Activated T-cell treated with anti-CD3 and anti-CD28 coated beads, Interleukin-2, amount 50 U/mL, for 48 hours (primary cell): ENCODE measurements at regions not wholly inside any gene's neighbourhood (a gene's known extent, or its start where the extent isn't known, plus 50 kb on each side); places are given as distances from the start of the nearest gene placed in this dataset.

Experiments used
- DNase-seq, 2 experiments: peaks; one replicate each; pipeline ENCODE4 v3.0.0-alpha.2; 2020

- DNase-seq = no peak
Observed at GRCh38 chr5:124253203-124253810, 493.1 kb downstream of the ZNF608 start.

GRCh38 chr5:124252747-124253146, 493.7 kb downstream of the ZNF608 start:
- DNase-seq = no peak

DNA sequence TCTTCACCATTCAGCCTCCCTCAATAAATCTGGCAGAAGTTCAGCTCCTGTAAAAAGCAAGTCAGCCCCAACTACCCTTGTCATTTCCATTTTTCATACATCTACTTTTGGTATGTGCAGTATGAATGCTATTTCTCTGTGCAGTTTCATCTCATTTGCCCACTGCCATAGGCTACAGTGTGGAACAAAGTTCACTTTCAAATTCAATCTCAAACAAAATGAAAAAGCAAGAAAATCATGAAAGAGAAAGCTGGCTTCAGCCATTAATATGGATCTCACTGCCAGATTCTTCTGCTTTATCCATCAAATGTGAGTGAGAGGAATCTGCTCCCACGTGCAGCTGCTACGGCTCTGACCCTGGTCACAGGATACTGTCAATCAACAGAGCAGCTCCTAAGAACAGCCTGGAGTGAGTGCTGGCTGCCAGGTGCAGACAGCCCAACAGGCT, 494.2 kb downstream of the ZNF608 start:
- no peak for DNase-seq

DNA sequence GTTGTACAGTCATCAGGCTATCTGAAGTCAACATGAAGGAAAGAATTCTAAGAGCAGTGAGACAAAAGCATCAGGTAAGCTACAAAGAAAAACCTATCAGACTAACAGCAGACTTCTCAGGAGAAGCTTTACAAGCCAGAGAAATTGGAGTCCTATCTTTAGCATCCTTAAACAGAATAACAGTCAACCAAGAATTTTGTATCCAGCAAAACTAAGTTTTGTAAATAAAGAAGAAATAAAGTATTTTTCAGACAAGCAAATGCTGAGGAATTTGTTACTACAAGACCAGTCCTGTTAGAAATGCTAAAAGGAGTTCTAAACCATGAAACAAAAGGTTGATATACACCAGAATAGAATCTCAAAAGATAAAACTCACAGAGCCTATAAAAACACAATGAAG, 501.2 kb downstream of the ZNF608 start:
- DNase-seq = no peak

DNA sequence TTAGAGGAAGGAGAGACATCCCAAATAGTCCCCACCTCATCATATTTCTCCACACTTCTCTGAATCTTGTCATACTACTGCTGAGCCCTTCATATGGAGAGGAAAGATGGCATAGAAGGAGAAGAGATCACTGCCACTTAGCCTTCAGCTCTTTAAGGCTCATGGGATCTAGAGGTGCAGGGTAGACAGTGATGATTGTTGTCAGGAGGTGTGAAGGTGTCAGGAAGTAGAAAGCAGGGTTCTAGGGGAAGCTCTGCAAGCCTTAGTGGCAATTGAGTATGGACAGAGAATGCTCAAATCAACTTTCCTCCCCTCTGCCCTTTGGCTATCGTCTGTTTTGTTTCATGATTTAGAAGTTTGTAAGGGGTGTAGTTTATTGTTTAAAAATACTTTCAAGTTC, 505.7 kb downstream of the ZNF608 start:
- no peak for DNase-seq

DNA sequence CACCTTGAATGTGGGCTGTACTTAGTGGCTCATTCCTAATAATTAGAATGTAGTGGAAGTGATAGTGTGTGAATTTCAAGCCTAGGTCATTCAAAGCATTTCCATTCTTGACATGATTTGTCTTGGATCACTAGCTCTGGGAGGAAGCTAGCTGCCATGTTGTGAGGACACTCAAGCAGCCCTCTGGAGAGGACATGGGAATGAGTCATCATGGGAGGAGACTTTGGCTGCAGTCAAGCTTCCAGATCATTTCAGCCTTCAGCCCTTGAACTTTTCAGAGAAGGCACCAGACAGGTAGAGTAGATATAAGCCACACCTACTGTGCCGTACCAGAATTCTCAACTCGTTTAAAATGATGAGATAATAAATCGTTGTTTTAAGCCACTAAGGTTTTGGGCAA, 506.9 kb downstream of the ZNF608 start:
- DNase-seq = no peak

GRCh38 chr5:124238350-124238749, 508.1 kb downstream of the ZNF608 start:
- DNase-seq = no peak

GRCh38 chr5:124237206-124237695, 509.2 kb downstream of the ZNF608 start:
- no peak for DNase-seq

DNA sequence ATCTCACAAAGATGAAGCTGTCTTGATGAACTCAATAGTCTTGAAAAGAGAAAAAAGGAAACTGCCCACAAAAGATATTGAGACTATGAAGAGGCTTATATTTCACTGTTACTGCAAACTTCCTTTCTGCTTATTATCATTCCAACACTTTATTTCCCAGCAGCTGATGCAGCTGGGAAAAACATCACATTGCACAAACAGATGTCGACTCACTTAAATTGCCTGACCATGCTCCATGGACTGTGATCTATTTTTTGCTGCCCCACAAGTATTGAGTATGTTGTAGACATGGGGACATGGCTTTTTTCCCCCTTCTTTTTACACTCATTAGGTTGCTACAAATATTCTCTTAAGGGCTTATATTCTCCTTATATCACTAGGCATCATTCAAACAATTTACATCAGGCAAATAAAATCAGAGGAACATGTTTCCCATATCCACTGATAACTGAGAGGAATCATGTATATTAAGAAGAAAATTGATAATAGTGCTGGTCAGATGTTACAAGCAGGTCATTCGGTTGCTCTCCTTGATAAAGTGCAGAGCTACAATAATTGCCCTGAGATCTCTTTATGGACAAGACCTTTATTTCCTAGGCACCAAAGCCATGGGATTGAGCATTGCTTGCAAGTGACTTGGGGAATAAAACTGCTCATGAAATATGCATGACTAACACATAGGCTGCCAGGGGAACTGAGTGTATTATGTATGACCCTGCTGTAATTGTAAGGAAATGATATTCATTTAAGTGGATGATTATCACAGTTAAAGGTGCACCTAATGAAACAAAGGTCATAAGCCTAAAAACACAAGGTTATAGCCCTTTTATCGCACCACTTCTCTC, 509.9 kb downstream of the ZNF608 start:
- no peak for DNase-seq

- no peak for DNase-seq
Observed at GRCh38 chr5:124235576-124235975, 510.9 kb downstream of the ZNF608 start.

DNA sequence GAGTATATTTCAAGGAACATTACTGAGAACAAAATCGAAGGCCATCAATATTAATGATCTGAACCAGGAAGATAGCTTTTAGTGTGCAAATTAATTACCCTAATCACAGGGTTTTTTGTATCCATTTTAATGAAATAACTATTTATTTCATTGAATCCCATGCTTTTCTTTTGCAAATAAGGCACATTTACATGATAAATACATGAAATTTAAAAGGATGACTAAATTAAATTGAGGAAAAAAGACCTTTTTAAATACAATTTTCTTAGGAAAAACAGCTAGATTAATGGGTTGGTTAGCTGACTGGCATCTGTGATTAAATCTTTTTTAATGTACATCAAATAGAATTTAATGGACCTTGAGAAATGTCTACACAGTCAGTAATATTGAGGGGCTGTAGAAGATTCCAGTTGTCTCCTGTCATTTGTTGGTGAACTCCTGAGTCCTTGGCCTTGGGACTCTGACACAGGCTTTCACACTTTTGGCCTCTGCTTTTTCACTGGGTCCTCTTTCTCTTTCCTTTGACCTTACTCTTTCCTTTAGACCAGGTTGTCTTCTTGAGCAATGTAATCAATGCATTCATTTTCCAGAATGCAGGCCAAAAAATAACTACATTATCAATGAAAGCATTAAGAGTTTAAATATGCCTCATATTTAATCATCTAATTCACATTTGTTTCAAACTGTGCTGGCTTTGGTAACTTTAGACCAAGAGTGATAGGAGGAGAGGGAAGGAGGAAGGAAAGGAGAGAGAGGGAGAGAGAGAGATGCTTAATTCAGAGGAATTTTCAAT, 511.5 kb downstream of the ZNF608 start:
- no peak for DNase-seq

DNA sequence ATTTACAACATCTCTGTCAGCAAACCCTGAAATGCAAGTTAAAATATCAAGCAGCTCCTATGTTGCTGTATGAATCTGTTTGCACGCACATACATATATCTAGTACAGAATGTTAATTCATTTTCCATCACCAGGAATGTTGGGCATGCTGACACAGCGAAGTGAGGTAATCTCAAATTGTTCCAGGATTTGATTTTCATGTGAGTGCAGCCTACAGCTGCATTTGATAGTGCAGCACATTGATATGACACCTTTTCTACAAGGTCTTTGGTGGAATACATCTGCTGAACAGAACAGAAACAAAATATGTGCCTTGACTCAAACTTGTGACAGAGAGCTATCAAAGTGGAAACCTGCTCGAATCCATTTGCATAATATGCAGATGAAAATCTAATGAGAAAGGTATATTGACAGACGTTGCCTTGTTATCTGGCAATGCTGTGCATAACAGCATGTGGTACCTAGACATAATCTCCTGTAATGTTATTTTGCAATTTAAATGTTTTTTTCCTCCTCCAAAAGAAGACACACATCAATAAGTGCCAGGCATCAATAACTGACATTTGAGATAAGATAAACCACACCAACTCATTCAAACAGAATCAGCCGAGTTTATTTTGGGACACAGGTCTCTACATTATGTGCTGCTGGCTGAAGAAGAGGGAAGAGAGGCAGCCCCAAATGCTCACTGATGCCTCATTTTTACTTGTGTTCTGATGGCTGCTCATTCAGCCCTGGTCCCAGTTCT, 512.2 kb downstream of the ZNF608 start:
- DNase-seq = no peak

- no peak for DNase-seq
Observed at GRCh38 chr5:124232515-124232914, 513.9 kb downstream of the ZNF608 start.

DNA sequence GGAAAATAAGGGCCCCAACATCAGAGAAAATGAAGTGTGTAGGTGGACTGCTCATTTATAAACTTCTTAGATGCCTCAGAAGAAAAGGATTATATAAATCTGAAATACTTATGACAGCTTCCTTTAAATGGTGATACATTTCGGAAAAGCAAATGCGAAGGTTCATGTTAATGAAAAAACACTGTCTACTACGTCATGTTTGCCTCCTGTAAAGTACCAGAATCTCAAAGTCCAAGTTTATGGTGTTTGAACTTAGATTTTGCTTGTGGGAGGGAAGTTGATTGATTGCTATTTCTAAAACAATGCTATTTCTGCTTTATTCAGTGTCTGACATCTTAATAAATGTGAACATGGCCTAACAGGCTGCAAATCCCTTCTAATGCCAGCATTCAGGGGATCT, 514.6 kb downstream of the ZNF608 start:
- no peak for DNase-seq

DNA sequence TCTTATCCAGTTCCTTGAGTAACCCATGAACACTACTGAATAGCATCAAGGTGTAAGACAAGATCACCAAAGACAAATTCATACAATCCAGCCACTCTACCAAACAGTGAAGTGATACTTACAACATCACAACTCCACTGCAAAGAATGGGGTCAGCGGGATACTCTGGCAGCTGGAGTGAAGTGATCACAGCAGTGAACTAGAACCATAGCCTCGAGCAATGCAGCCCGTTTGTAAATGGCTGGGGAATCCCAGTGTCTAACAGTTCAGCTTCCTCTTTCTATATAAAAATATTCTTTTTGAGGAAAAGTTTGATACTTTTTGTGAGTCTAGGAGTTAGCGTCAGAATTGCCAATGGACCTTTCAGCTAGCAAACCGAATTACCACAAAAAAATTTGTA, 515.2 kb downstream of the ZNF608 start:
- no peak for DNase-seq

GRCh38 chr5:124230456-124230855, 516.0 kb downstream of the ZNF608 start:
- DNase-seq = no peak

- DNase-seq = no peak
Observed at GRCh38 chr5:124229352-124229751, 517.1 kb downstream of the ZNF608 start.

DNA sequence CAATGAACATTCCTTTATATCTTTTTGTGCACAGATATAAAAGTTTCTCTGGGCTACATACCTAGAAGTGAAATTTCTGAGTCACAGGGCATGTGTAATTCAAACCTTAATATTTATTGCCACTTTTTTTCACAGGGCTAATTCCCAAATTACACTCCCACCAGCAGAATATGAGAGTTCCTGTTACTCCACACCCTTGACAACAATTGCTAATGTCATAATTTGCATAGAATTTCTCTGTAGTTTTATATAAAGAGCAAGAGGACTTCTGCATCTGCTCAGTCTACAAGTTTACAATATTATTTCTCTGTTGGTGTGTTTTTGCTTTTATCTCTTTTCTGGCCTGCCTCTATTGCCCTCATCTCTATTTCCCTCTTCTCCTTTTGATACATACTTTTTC, 518.5 kb downstream of the ZNF608 start:
- DNase-seq = no peak

DNA sequence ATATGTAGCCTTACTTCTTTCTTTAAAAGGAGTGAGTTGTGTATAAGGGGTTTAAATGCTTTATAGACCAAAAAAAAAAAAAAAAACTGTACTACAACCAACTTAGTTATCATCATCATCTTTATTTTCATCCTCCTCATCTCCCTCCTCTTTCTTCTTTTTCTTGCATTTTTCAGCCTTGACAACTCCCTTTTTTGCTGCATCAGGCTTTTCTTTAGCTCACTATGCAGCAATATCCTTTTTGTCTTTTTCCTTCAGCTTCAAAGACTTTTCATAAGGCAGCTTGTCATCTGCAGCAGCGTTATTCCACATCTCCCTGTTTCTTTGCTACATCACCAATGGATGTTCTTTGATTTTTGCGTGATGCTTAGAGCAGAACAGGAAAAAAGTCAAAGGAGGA, 526.0 kb downstream of the ZNF608 start:
- DNase-seq = no peak

DNA sequence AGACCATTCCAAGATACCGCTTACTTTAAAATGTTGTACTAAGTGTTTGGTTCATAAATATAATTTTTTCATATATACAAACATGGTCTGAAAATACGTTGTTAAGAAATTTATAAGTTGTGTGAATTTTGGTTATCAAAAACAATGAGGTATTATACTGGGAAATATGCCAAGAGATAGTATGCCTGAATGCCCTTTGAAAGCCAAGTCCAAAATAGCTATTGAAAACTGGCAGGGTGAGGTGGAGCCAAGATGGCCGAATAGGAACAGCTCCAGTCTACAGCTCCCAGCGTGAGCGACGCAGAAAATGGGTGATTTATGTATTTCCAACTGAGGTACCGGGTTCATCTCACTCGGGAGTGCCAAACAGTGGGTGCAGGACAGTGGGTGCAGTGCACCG, 533.5 kb downstream of the ZNF608 start:
- no peak for DNase-seq

- no peak for DNase-seq
Observed at GRCh38 chr5:124210111-124210910, 536.1 kb downstream of the ZNF608 start.

GRCh38 chr5:124207118-124207517, 539.3 kb downstream of the ZNF608 start:
- DNase-seq = no peak
